AG10803 (cell line): ENCODE measurements at regions not wholly inside any gene's neighbourhood (a gene's known extent, or its start where the extent isn't known, plus 50 kb on each side); places are given as distances from the start of the nearest gene placed in this dataset.

Experiments
- DNase-seq: peaks from one replicate; pipeline ENCODE4 v3.0.0; 2010; ENCODE audit warnings: low read depth
- H3K4me3 ChIP-seq: 2 replicates; pipeline ENCODE4 v1.5.1; 2011; ENCODE audit warnings: mild to moderate bottlenecking, low read length, control low read depth
- TF ChIP-seq, protein P1 (sequence below): conservative IDR thresholded peaks from 2 replicates; pipeline ENCODE4 v1.5.1; 2011; ENCODE audit warnings: mild to moderate bottlenecking, low read length, control low read depth, inconsistent platforms

DNA sequence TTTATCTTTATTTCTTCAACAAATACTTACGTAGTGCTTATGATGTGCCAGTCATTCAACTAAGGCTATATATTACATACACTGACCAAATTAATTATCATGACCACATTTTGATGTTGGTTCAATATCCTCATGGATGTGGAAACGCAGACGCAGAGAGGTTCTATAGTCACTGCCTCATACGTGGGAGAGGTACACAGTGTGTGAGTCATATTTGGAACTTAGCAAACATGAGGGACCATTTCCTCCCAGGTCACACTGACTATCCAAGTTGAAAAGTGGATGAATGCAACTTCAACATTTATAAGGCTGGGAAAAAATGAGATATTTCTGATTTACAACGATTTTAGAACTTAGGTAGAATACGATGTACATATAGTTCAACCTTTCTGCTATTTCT, 113.6 kb downstream of the PRLHR start:
- DNase-seq = no peak
- TF ChIP-seq, protein P1, sequence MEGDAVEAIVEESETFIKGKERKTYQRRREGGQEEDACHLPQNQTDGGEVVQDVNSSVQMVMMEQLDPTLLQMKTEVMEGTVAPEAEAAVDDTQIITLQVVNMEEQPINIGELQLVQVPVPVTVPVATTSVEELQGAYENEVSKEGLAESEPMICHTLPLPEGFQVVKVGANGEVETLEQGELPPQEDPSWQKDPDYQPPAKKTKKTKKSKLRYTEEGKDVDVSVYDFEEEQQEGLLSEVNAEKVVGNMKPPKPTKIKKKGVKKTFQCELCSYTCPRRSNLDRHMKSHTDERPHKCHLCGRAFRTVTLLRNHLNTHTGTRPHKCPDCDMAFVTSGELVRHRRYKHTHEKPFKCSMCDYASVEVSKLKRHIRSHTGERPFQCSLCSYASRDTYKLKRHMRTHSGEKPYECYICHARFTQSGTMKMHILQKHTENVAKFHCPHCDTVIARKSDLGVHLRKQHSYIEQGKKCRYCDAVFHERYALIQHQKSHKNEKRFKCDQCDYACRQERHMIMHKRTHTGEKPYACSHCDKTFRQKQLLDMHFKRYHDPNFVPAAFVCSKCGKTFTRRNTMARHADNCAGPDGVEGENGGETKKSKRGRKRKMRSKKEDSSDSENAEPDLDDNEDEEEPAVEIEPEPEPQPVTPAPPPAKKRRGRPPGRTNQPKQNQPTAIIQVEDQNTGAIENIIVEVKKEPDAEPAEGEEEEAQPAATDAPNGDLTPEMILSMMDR = no peak
- no peak overlapping the region for H3K4me3 ChIP-seq

DNA sequence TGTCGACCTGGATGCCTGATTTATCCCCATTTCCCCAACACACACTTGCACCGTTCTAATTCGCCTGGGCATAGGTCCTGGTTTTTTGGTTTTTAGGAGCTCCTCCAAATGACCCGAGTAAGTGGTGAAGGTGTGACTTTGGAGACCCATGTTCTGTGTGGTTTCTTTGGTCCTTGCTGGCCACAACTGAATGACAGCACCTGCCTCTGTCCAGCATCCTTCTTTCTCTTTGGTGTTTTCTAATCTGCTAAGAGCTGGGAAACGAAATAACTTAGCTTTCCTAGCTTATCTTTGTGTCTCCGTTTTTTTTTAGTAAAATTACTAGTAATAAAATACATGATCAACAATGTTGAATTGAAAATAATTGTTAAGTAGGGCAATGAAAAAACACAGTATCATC, 120.2 kb downstream of the PRLHR start:
- TF ChIP-seq, protein P1 = no peak

DNA sequence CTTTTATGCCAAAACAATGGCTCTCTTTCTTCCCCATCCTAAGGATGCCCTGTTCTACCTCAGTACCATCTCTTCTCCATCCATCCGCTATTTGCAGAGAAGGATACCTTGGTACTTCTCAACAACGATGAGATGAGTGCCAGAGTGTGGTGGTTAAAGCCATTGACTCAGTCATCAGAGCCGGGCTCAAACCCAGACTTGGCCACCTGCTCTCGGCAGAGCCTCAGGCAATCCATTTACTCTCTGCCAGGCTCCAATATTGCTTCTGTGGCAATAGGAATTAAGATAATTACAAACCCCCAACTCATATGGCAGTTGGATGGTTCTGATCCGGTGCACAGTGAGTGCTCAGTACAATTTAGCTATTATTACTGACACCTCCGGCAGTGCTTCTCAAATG, 121.3 kb downstream of the PRLHR start:
- DNase-seq = no peak
- TF ChIP-seq, protein P1 = no peak
- no peak overlapping the region for H3K4me3 ChIP-seq

More for the DNA sequence above, 120.2 kb downstream of the PRLHR start:
- DNase-seq = no peak
- H3K4me3 ChIP-seq = no peak overlapping the region

DNA sequence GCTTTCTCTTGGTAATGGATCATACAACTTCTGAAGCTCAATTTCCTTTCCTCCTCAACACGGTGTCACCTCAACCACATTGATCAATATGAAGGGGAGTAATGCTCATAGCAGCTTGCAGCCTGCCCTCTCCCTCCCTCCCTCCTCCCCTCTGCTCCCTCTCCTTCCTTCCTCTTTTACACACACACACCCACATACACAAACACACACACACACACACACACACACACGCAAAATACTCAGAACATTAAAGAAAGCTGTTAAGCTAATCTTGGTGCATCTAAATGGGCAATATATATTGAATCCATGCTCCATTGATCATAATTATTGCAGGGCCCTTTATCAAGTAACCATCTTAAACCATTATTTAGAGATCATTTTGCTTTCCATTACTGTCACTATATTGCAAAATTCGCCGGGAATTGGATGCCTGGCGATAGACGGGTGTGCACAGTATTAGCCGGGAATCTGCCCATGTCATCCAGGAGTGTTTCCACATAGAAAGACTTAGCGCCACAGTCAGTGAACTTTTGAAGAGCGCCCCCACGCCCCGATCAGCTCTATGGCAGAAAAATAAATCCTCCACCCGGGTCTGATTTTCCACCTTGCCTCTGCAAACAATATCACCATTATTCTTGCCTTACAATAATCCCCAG, 122.0 kb downstream of the PRLHR start:
- TF ChIP-seq, protein P1 = no peak
- no peak overlapping the region for H3K4me3 ChIP-seq
- DNase-seq = no peak

DNA sequence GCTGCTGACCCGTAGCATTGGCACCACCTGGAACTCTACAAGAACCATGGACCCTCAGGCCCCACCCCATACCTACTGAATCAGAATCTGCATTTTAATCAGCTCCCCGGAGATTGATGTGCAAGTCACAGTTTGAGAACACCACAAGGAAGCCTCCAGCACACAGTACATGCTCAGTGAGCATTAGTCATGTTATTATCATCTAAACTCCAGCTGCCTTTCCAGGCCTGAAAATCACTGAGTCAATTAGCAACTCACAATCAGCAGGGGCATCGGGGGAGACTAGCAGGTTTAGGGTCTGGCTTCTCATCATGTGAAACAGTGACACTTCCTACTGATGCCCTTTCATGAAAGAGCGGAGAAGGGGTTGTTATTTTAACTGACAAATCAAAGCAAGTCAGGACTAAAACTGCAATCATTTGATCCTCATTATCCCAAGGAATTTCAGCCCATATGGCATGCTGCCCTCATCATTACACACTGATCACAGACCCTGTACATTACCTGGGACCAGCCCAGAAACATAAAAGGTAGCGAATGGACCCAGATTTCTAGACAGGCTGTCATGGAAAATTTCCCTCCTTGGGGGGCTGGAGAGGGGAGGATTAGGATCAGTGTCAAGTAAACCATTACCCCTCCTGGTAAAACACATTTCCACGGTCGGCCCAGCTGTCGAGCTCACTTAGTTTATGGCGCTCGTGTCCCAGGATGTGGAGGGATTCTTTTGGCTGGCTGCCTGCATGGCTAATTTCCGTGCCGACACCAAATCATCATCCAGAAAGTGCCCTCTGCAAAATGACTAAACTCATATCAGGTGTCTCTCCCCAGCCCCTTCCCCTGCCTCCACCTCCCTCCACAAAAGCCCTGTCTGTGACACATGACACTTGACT, 122.8 kb downstream of the PRLHR start:
- TF ChIP-seq, protein P1 = no peak
- no peak for DNase-seq
- no peak overlapping the region for H3K4me3 ChIP-seq

DNA sequence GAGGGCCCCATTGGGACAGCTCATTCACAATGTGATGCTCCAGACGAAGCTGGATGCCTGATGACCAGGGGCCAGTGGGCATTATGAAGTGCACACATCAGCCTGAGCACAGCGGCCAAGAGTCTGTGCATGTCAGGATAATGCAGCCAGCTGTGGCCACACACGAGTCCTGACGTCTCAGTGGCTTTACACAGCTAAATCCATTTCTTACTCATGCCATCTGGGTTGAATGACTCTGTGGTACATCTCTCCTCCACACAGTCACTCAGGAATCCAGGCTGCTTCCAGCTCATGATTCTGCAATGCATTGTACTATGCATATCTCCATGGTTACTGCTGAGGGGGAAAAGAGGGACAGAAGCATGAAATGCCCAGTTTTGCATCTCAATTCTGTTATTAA, 123.6 kb downstream of the PRLHR start:
- H3K4me3 ChIP-seq = no peak overlapping the region
- peak; percentile 80 for DNase-seq
- TF ChIP-seq, protein P1 = no peak

DNA sequence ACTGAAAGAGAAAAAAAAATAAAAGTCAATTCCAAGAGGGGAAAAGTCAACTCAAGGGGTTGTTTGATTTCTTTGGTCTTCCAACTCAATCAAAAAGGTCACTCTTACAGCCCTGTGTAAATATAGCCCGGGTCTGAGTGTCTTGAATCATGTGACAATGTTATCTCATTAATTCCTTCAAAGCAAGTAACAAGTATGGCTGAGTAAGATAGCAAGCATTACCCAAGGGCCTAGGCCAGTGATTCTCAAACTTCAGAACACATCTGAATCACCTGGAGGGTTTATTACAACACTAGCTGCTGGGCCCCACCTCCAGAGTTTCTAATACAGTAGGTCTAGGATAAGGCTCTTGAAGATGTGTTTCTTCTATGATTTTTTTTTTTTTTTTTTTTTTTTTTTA, 125.0 kb downstream of the PRLHR start:
- no peak for DNase-seq
- TF ChIP-seq, protein P1 = no peak
- H3K4me3 ChIP-seq = no peak overlapping the region
